Glomerular visceral epithelial cell (primary cell): ENCODE measurements at regions not wholly inside any gene's neighbourhood (a gene's known extent, or its start where the extent isn't known, plus 50 kb on each side); places are given as distances from the start of the nearest gene placed in this dataset.

ENCODE experiments used
- DNase-seq: peaks from one replicate; pipeline ENCODE4 v3.0.0-alpha.2; 2016; ENCODE audit errors: extremely low spot score

- DNase-seq, result peak; percentile 72
These were observed 1019.2 kb downstream of the AACS start for GRCh38 chr12:126084480-126084879.

- DNase-seq, result no peak
These were observed 1021.0 kb downstream of the AACS start for GRCh38 chr12:126086242-126086641.

- no peak for DNase-seq
These were observed 1022.5 kb downstream of the AACS start for GRCh38 chr12:126087692-126088091.

- peak; percentile 3 for DNase-seq
These were observed 1028.7 kb downstream of the AACS start for GRCh38 chr12:126093908-126094307.

GRCh38 chr12:126095748-126096510 is 1030.7 kb downstream of the AACS start:
- no peak for DNase-seq

GRCh38 chr12:126106706-126107105 is 1041.5 kb downstream of the AACS start:
- DNase-seq, result no peak

- DNase-seq, result no peak
These were observed 1042.4 kb downstream of the AACS start for GRCh38 chr12:126107659-126108058.

- DNase-seq, result no peak
These were observed 1043.0 kb downstream of the AACS start for GRCh38 chr12:126108247-126108646.

- no peak for DNase-seq
These were observed 1046.9 kb downstream of the AACS start for GRCh38 chr12:126112141-126112540.

- DNase-seq, result no peak
These were observed 1047.6 kb downstream of the AACS start for GRCh38 chr12:126112849-126113248.

GRCh38 chr12:126114441-126114840 is 1049.2 kb downstream of the AACS start:
- no peak for DNase-seq

- DNase-seq, result no peak
These were observed 1052.3 kb downstream of the AACS start for GRCh38 chr12:126117502-126117901.

- no peak for DNase-seq
These were observed 1074.1 kb downstream of the AACS start for GRCh38 chr12:126139355-126139754.

- DNase-seq, result no peak
These were observed 1079.4 kb downstream of the AACS start for GRCh38 chr12:126144603-126145002.

GRCh38 chr12:126147321-126147720 is 1082.1 kb downstream of the AACS start:
- DNase-seq, result no peak

GRCh38 chr12:126156806-126157574 is 1091.8 kb downstream of the AACS start:
- DNase-seq, result no peak

- no peak for DNase-seq
These were observed 1092.3 kb downstream of the AACS start for GRCh38 chr12:126157575-126157966.

- DNase-seq, result no peak
These were observed 1093.9 kb downstream of the AACS start for GRCh38 chr12:126159139-126159538.

- no peak for DNase-seq
These were observed 1095.7 kb downstream of the AACS start for GRCh38 chr12:126160912-126161311.

- DNase-seq, result no peak
These were observed 1098.7 kb downstream of the AACS start for GRCh38 chr12:126163984-126164383.

GRCh38 chr12:126171937-126172559 is 1106.8 kb downstream of the AACS start:
- DNase-seq, result no peak

GRCh38 chr12:126182619-126183236 is 1117.5 kb downstream of the AACS start:
- DNase-seq, result no peak
